NOMO-1 treated with DMSO at 0.1 percent for 48 hours (cell line): ENCODE measurements at regions not wholly inside any gene's neighbourhood (a gene's known extent, or its start where the extent isn't known, plus 50 kb on each side); places are given as distances from the start of the nearest gene placed in this dataset.

Experiments used
- DNase-seq: peaks from one replicate; lab custom pipeline; 2025; ENCODE audit not compliant: unreplicated experiment; lab: John Stamatoyannopoulos, UW

GRCh38 chrX:40171513-40172400, 74.0 kb upstream of the BCOR start:
- no peak for DNase-seq

- DNase-seq, result no peak
These were observed 73.2 kb upstream of the BCOR start for GRCh38 chrX:40170830-40171512.

DNA sequence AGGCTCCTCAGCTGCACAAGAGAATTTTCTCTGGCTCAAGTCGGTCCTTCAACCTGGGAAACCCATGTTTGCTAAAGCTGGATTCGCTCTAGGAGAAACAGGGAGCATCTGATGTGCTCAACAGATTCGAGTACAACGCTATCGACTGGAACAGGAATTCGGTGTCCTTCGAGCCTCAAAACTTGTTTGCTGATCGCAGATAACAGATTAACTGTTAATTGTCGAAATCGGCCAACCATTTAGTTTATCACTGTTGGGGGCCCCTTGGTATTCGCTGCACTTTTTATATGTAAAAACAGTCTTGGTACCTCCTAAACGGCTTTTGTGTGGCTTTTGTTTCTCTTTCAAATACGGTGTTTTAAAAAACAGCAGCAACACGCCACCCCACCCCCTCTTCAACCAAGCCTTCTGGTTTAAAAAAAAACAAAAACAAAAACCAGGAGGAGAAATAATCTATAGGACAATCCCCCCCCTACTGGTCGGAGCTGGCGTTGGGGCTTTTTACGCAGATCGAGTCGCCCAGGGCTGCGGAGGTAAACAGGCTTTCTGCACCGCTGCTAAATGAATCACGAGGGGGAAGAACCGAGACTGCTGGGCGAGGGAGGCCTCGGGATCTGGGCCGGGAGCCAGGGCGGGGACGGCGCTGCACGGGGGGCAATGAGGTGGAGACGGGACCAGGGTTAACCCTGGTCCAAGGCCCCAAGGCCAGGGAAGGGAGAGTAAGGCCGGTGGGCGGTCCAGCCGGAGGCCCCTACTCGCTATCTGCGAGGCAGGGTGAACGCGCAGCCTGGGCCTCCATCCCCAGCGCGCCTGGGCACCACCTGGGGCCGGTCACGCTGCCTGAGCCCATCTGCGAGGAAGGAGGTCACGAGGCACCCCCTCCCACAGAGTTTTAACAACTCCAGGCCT, 71.7 kb upstream of the BCOR start:
- DNase-seq, result peak; percentile 68

- DNase-seq, result no peak
These were observed 70.8 kb upstream of the BCOR start for GRCh38 chrX:40168480-40169011.

- no peak for DNase-seq
These were observed 70.2 kb upstream of the BCOR start for GRCh38 chrX:40167850-40168479.

GRCh38 chrX:40167233-40167849, 69.6 kb upstream of the BCOR start:
- no peak for DNase-seq

GRCh38 chrX:40166582-40166981, 68.8 kb upstream of the BCOR start:
- DNase-seq, result no peak

DNA sequence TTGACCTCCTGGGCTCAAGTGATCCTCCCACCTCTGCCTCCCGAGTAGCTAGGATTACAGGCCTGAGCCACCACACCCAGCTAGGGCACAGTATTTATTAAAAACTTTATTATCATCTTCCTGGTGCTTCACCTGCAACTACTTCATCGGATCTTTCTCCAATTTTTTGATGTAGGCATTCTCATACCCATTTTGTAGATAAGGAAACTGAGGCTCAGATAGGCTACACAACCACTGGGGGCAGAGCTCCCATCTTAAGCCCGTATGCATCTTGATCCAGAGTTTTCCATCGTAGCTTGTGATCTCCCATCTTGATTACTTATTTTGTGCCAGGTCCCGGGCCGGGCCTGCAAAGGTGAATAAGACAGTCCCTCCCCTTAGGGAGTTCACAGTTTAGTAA, 68.1 kb upstream of the BCOR start:
- no peak for DNase-seq

GRCh38 chrX:40165206-40165605, 67.4 kb upstream of the BCOR start:
- DNase-seq, result no peak

DNA sequence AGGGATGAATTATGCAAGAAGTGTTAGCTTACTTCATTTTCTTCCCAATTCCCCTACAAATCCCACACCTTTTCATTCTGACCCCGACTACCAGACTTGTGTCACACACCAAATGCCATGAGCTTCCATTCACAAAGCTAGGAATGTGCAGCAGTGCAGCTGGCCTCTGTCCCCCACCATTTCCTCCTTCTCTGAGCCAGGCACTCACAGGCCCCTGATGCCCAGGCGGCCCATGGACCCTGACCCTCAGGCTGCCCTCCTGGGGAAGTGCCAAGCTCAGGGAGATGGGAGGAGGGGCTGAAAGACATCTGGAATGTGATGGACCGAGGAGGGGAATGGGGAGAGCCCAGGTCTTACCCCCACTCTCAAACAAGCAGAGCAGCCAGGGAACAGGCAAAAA, 67.0 kb upstream of the BCOR start:
- DNase-seq, result no peak

- DNase-seq, result no peak
These were observed 60.4 kb upstream of the BCOR start for GRCh38 chrX:40158036-40158706.

DNA sequence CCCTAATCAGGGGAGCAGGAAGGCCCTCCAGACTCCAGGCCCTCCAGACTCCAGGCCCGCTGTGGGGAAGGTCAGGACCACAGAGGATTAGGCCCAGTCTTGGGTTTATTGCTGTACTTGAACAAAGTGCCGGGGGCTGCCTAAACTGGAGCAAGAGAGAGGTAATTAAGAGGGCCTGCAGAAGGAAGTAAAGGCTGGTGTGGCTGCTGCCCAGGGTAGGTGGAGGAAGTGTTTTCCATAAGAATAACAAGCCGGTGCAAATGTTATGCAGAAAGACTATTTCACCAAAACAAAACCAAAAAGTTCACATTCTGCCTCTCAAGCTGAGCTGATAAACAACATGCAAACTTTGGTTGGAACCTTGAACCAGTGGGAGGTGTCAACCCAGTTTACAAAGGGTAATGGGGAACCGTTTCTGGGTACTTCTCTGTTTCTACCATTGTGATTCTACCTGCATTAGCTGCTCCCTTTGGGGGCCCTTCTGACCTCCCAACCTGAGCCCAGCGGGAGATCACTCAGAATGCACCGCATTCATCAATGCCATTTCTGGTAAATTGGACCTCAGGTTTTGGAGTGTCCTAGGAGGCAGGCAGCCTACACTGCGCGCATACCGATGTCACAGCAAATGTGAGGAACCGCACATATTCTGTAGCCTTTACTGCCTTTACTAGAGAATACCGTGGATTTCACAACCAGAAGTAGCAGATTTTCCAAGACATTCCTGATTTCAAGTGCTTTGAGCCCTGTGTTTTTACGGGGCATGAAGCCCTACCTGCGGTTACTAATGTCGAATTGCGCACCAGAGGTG, 59.7 kb upstream of the BCOR start:
- no peak for DNase-seq

DNA sequence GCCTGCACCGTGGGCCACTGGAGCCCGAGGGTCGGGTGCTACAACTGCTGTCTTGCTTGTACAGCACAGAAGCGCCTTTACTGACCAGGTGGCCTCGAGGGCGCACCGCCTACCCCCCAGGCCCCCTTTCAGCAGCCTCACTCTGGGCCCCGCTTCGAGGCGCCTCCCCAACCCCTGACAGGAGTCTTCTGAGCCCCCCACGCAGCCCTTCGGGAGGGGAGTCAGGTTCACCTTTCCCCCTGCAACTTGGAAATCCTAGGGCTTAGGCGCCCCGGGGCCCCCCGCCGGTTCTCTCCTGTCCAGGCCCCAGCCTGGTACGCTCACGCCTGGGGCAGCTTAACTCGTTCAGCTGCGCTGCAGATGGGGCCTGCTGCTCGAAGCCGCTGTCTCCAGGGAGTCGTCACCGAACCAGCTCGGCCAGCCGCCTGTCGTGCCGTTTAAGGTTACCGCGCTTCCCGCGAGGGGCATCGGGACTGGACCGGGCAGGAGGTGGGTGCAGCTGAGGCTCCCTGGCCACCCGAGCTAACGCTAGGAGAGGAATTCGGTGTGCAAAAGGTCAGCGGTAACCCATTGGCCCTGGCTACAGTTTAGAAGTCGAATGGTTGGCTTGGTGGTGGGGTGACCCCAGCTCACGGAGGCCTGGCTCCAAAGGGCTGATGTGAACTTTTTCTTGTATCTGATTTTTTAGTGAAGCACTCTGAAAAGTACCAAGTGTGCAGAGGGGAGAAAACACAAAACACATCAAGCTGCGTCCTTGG, 58.9 kb upstream of the BCOR start:
- no peak for DNase-seq

DNA sequence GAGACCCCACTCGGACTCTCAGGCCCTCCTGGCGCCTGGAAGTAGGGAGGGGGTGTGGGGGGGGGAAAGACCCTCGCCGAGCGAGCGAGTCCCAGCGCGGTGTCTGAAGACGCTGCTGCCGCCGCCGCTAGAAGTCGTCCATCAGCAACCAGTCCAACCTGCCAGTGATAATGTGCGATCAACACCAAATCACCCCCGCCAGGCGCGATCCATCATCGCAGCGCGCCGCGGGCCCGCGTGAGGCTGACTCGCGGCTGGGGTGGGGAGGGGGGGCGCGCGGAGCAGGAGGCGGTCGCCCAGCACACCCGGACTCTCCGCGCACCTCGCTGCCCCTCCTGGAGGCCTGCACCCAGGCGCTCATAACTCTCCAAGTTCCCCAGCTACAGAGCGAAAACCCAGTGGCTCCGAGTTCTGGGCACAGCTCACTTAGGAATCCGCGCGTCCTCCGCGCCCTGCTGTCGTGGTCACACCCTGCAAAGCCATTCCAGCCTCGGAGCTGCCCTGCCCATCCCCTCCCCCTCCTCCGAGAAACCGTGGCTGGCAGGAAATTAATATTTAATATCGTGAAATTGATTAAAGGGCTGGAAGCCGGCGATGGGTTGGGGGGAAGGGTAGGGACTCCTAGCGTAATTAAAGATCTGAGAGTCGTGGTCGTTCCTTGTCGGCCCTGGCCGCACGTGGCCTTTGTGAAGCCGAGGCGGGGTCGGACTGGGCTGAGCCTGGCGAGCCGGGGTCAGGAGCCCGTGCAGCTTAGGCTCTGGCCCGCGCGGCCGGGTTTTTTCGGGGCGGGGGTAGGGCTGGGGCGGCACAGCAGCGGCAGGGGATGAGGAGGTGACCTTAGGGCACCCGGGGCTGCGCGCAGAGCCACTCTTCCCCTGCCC, 58.1 kb upstream of the BCOR start:
- peak; percentile 25 for DNase-seq

DNA sequence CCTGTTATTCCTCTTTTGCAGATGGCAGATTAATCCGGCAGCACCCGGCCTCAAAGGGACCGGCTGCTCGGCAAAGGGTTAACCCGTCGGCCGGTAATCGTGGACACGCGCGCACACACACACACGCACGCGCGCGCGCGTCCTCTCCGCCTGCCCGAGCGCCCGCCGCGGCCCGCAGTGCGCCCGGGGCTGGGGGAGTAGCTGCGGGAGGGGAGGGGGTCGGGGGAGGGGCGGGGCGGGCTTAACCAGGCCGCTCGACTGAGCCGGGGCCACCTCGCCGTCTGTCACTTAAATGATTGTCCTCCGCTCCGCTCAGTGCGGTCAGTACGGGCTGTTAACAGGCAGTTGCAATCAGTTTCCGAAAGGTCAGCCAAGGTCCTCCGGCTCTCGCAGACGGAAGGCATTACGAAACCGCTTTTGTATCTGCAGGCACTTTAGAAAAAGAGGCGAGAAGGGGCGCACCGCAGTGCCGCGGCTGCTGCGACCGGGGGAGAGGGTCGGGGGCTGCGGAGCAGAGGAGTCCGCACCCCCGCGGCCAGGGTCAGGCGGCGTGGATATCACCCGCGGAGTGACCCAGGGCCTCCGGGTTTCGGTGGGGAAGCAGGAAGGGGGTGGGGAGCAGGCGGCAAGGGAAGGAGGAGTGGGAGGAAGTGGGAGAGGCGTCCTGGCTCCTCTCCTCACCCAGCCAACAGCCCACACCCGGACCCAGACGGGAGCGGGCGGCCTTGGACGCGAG, 57.3 kb upstream of the BCOR start:
- peak; percentile 81 for DNase-seq

DNA sequence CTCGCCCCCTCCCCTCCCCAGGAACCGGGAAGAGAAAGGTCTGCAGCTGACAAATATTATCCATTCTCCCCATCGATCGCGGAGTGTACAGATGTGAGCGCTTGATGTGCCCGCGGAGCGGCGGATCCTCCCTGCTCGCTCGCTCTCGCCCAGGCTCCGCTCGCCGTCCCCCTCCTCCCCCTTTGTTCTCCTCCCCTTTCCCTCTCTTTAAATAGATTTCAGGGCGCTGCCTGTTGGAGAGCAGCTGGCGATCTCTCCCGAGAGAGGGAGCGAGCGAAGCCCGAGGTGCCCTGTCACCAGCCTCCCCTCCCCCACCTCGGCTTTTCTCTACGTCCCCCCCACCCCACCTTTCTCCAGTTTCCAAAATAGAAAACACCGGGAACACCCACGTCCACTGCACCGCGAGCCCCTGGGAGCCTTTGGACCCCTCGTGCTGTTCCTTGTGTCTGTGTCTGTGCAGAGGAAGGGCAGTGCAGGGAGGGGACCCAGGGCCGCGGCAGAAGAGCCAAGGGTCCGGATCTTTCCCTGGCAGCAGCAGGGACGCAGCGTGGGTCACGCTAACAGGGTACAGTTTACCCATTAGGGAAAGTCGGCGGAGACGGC, 56.6 kb upstream of the BCOR start:
- peak; percentile 19 for DNase-seq
